Adrenal gland (tissue), 5 donors: ENCODE measurements at regions not wholly inside any gene's neighbourhood (a gene's known extent, or its start where the extent isn't known, plus 50 kb on each side); places are given as distances from the start of the nearest gene placed in this dataset.

Experiments used
- CTCF ChIP-seq, 6 experiments: fragments of 450-650 bp in 4 of 6; fragments of 200-600 bp in 2 of 6; sonication (generic) in 1 of 6; IDR thresholded peaks; 1 replicate in 5 of 6; 2 replicates in 1 of 6; pipeline versions ENCODE4 v1.5.1 to v1.8.0; 2016 to 2021; ENCODE audit warnings: antibody characterized with exemption in 6 of 6, mild to moderate bottlenecking in 2 of 6, moderate library complexity in 1 of 6
- POLR2A ChIP-seq, 2 donors: fragments of 450-650 bp; IDR thresholded peaks; one replicate each; pipeline ENCODE4 v1.6.1; 2017; ENCODE audit warnings: antibody characterized with exemption in 2 of 2, mild to moderate bottlenecking in 2 of 2, moderate library complexity in 1 of 2
- donor health status: DM: no; HTN: no; CAD: no.

- no peak for TF ChIP-seq POLR2A (IDR thresholded peaks at IDR 0.05)
- no peak for TF ChIP-seq CTCF (IDR thresholded peaks at IDR 0.05)
Observed at GRCh38 chr10:62459072-62459471, 84.9 kb downstream of the ZNF365 start.
